ENCODE measurements at regions not wholly inside any gene's neighbourhood (a gene's known extent, or its start where the extent isn't known, plus 50 kb on each side); places are given as distances from the start of the nearest gene placed in this dataset.

- TF ChIP-seq CTCF (IDR thresholded peaks at IDR 0.05) (no peak), POLR2A (IDR thresholded peaks at IDR 0.05) (no peak)
Measured at GRCh38 chr1:221405146-221405545, 336.7 kb downstream of the DUSP10 start.
